ENCODE measurements at regions not wholly inside any gene's neighbourhood (a gene's known extent, or its start where the extent isn't known, plus 50 kb on each side); places are given as distances from the start of the nearest gene placed in this dataset.

DNA sequence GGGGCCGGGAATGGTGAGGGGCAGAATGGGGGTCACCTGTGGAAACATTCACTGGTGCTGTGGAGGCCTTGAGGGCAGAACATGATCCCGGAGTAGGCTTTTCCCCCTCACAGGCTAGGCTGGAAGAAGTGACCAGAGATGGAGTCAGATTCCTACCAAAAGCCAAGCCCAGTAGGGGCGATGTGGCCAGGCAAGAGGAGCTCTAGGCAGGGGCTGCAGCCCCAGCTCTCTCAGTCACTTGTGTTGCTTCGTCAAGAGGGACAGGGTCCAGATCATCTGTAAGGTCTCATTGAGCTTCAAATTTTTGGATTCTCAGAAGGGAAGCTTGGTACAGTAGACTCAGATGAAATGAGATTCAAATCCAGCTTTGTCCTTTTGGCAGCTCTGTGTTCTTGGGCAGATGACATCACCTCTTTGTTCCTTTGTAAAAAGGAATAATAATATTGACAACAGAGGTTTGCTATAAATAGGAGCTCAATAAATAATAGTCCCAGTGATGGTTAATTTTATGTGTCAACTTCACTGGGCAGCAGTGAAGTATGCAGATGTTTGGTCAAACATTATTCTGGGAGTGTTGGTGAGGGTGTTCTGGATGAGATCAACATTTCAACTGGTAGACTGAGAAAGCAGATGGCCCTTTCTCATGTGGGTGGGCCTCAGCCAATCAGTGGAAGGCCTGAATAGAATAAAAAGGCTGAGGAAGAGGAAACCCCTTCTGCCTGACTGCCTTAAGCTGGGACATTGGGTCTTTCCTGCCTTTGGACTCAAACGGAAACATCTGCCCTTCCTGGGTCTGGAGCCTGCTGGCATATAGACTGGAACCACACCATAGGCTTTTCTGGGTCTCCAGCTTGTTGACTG, 324.7 kb upstream of the USP24 start:
- Mint-ChIP-seq H3K27me3 (no peaks in the 10 kb centered on the region), H3K9me3 (peaks cover 3% of the 10 kb centered on the region), H3K36me3 (no peaks in the 10 kb centered on the region), H3K4me3 (no peak overlapping the region), H3K27ac (no peak overlapping the region), H3K4me1 (ENCODE audit: unreplicated experiment) (peaks cover 5% of the 10 kb centered on the region)
- TF ChIP-seq, protein P1, sequence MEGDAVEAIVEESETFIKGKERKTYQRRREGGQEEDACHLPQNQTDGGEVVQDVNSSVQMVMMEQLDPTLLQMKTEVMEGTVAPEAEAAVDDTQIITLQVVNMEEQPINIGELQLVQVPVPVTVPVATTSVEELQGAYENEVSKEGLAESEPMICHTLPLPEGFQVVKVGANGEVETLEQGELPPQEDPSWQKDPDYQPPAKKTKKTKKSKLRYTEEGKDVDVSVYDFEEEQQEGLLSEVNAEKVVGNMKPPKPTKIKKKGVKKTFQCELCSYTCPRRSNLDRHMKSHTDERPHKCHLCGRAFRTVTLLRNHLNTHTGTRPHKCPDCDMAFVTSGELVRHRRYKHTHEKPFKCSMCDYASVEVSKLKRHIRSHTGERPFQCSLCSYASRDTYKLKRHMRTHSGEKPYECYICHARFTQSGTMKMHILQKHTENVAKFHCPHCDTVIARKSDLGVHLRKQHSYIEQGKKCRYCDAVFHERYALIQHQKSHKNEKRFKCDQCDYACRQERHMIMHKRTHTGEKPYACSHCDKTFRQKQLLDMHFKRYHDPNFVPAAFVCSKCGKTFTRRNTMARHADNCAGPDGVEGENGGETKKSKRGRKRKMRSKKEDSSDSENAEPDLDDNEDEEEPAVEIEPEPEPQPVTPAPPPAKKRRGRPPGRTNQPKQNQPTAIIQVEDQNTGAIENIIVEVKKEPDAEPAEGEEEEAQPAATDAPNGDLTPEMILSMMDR (conservative IDR thresholded peaks at IDR 0.05): no peak
- DNase-seq (ENCODE audit: extremely low spot score, unreplicated experiment): no peak

DNA sequence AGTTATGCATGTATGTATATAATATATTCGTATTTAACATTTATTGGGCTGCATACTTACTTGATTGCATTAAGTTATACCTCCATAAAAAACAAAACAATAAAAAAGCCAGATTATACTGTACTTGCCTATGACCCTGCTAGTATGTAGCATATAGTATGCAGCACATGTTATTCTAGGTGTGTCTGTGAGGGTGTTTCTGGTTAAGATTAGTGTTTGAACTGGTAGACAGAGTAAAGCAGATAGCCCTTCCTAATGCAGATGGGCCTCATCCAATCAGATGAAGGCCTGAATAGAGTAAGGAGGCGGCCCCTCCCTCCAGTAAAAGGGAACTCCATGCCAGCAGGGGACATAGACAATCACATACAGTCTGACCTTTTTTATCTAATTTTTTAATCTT, 323.3 kb upstream of the USP24 start:
- TF ChIP-seq, protein P1 (conservative IDR thresholded peaks at IDR 0.05): no peak
- H3K27me3 Mint-ChIP-seq: no peaks in the 10 kb centered on the region
- DNase-seq (ENCODE audit: extremely low spot score, unreplicated experiment): no peak
- no peak overlapping the region for H3K27ac Mint-ChIP-seq
- peaks cover 3% of the 10 kb centered on the region for H3K9me3 Mint-ChIP-seq
- no peak overlapping the region for H3K4me3 Mint-ChIP-seq
- peaks cover 8% of the 10 kb centered on the region for H3K4me1 Mint-ChIP-seq (ENCODE audit: unreplicated experiment)
- no peaks in the 10 kb centered on the region for H3K36me3 Mint-ChIP-seq

DNA sequence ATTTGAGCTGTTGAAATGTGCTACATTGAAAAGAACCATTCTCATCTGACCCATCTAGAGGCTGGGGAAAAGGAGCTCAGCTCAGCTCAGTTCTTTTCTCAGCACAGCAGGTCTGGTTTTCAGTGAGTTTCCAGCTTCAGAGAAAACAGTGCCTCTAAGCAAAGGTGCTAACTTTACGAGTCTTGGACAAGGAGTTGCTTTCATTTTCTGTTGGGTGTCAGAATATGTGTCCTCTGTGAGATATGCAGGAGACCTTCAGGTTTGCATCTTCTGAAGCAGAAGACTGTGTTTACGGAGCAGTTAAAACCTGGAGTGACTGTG, 321.3 kb upstream of the USP24 start:
- TF ChIP-seq, protein P1 (conservative IDR thresholded peaks at IDR 0.05): no peak
- Mint-ChIP-seq H3K9me3 (peaks cover 3% of the 10 kb centered on the region), H3K4me3 (no peak overlapping the region), H3K27me3 (no peaks in the 10 kb centered on the region), H3K36me3 (no peaks in the 10 kb centered on the region), H3K4me1 (ENCODE audit: unreplicated experiment) (peaks cover 8% of the 10 kb centered on the region), H3K27ac (no peak overlapping the region)
- DNase-seq (ENCODE audit: extremely low spot score, unreplicated experiment): no peak

DNA sequence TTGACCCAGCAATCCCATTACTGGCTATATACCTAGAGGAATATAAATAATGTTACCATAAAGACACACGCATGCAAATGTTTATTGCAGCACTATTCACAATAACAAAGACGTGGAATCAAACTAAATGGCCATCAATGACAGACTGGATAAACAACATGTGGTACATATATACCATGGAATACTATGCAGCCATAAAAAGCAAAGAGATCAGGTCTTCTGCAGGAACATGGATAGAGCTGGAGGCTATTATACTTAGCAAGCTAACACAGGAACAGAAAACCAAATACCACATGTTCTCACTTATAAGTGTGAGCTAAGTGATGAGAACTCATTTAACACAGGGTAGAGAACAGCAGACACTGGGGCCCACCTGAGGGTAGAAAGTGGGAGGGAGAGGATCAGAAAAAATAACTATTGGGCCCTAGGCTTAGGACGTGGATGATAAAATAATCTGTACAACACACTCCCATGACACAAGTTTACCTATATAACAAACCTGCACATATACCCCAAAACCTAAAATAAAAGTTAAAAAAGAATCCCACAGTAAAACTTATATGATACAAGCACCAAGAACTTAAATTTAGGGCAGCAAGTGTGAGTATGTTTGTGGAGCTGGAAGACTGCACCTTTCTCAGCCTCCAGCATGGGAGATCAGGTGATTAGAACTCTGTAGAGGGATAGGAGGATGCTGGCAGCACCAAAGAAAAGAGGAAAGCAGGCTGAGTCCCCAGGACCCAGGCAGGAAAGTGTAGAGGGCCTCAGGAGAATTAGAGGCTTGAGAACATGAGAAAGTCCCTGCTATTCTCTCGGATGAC, 320.8 kb upstream of the USP24 start:
- H3K27me3 Mint-ChIP-seq: no peaks in the 10 kb centered on the region

DNA sequence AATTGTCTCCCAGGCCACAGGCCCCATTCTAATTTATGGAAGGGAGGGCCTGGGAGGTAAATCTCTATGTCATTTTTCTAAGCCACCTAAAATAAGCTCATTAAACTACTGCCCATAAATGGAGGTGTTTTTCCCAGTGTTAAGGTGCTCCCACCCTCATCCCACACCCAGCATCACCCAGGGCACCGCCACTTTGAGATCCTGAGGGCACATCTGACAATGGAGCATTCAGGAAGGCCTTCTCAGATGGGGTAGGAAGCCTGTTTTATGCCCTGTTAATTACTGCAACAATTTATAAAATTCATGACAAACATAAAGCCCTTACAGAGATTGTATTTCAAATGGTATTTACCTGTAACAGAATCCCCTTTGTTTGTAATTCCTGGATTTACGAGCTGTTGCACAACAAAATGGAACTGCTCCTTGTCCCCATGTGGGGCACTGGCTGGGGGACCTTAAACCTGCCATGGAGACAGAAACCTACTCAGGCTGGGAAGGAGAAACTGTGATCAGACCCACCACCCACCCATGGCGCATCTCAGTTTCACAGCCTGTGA, 319.5 kb upstream of the USP24 start:
- DNase-seq (ENCODE audit: extremely low spot score, unreplicated experiment): no peak
- Mint-ChIP-seq H3K27me3 (no peaks in the 10 kb centered on the region), H3K9me3 (peaks cover 3% of the 10 kb centered on the region), H3K36me3 (no peaks in the 10 kb centered on the region), H3K4me3 (no peak overlapping the region), H3K27ac (no peak overlapping the region), H3K4me1 (ENCODE audit: unreplicated experiment) (peaks cover 8% of the 10 kb centered on the region)
- TF ChIP-seq, protein P1 (conservative IDR thresholded peaks at IDR 0.05): no peak

More for the DNA sequence above, 320.8 kb upstream of the USP24 start:
- Mint-ChIP-seq H3K27ac (no peak overlapping the region), H3K4me3 (no peak overlapping the region), H3K36me3 (no peaks in the 10 kb centered on the region), H3K9me3 (peaks cover 3% of the 10 kb centered on the region), H3K4me1 (ENCODE audit: unreplicated experiment) (peaks cover 8% of the 10 kb centered on the region)
- DNase-seq (ENCODE audit: extremely low spot score, unreplicated experiment): no peak
- TF ChIP-seq, protein P1 (conservative IDR thresholded peaks at IDR 0.05): no peak
